D721Med (cell line): ENCODE measurements at regions not wholly inside any gene's neighbourhood (a gene's known extent, or its start where the extent isn't known, plus 50 kb on each side); places are given as distances from the start of the nearest gene placed in this dataset.

Experiments
- DNase-seq: peaks from one replicate; pipeline ENCODE4 v3.0.0; 2011; ENCODE audit warnings: low spot score; ENCODE audit not compliant: insufficient read length
- FAIRE-seq: peaks from 2 replicates; lab custom pipeline; 2011; peaks lifted over from hg19 to GRCh38; lab: Jason Lieb, UNC
- CTCF ChIP-seq: IDR thresholded peaks from 2 replicates; pipeline ENCODE4 v1.5.1; 2012; ENCODE audit warnings: mild to moderate bottlenecking, control low read depth; ENCODE audit not compliant: insufficient read depth; ENCODE audit errors: missing control alignments

GRCh38 chrX:82230013-82230412 is 1028.1 kb downstream of the SH3BGRL start:
- no peak for TF ChIP-seq CTCF
- no peak for DNase-seq
- FAIRE-seq = no peak

- FAIRE-seq = no peak
- TF ChIP-seq CTCF = no peak
- DNase-seq = no peak
Measured at GRCh38 chrX:82232679-82233078, 1030.8 kb downstream of the SH3BGRL start.

GRCh38 chrX:82237328-82237727 is 1035.4 kb downstream of the SH3BGRL start:
- no peak for FAIRE-seq
- DNase-seq = no peak
- TF ChIP-seq CTCF = no peak
